ENCODE measurements at regions not wholly inside any gene's neighbourhood (a gene's known extent, or its start where the extent isn't known, plus 50 kb on each side); places are given as distances from the start of the nearest gene placed in this dataset.

DNA sequence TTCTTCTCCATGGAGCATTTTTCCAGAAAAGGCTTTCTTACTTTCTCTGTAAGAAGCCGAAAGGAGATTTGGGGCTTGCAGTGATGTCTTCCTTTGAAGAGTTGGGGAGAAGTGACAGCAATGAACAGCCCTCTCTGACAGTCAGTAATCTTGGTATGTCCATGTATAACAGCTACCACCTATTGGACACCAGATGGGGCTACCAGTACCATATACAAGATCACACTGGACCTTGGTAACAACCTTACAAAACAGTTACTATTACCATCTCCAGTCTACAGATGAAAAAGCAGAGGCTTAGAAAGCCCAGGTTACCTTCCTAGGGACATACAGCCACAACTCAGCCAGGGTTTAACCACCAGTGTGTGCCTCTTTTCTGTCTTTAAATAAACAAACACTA, 272.7 kb upstream of the TRPC7 start:
- no peak for TF ChIP-seq POLR2A (IDR thresholded peaks at IDR 0.05; ENCODE audit: low read depth, low read length)
- no peak for TF ChIP-seq TAF1 (IDR thresholded peaks at IDR 0.05; ENCODE audit: low read depth, low read length)
- TF ChIP-seq POLR2AphosphoS5 (IDR thresholded peaks at IDR 0.05; ENCODE audit: low read depth, low read length): no peak
- no peak for TF ChIP-seq SPI1 (IDR thresholded peaks at IDR 0.05; ENCODE audit: low read depth, low read length)
- no peak for TF ChIP-seq POU2F2 (IDR thresholded peaks at IDR 0.05; ENCODE audit: low read depth, low read length)

Data from GM12891 (cell line).